Kidney (tissue), 13 donors: ENCODE measurements at regions not wholly inside any gene's neighbourhood (a gene's known extent, or its start where the extent isn't known, plus 50 kb on each side); places are given as distances from the start of the nearest gene placed in this dataset.

Source experiments
- DNase-seq, 5 donors: peaks; one replicate each; pipeline ENCODE4 v3.0.0-alpha.2; 2013 to 2020
- FAIRE-seq: peaks from 2 replicates; lab custom pipeline; 2012; peaks lifted over from hg19 to GRCh38; lab: Jason Lieb, UNC
- H3K27ac ChIP-seq, 2 donors: one replicate each; pipeline ENCODE4 v1.7.0; 2013; ENCODE audit warnings: low read depth in 2 of 2, low read length in 2 of 2, inconsistent platforms in 1 of 2
- H3K27me3 ChIP-seq: one replicate; pipeline ENCODE4 v1.7.1; 2013; ENCODE audit warnings: low read length, inconsistent platforms; ENCODE audit not compliant: control insufficient read depth, insufficient read depth
- H3K36me3 ChIP-seq, 3 donors: one replicate each; pipeline versions ENCODE4 v1.7.0 to v1.7.1; 2013; ENCODE audit warnings: low read length in 3 of 3, control low read depth in 1 of 3, inconsistent platforms in 1 of 3; ENCODE audit not compliant: insufficient read depth in 3 of 3, control insufficient read depth in 2 of 3
- H3K4me1 ChIP-seq, 3 donors: one replicate each; pipeline versions ENCODE4 v1.7.0 to v1.7.1; 2013; ENCODE audit warnings: low read length in 3 of 3, inconsistent platforms in 1 of 3, low read depth in 1 of 3; ENCODE audit not compliant: control insufficient read depth in 2 of 3, insufficient read depth in 2 of 3
- H3K4me3 ChIP-seq, 3 donors: one replicate each; pipeline versions ENCODE4 v1.7.0 to v1.8.1; 2013; ENCODE audit warnings: low read length in 3 of 3, control low read depth in 1 of 3, inconsistent platforms in 1 of 3
- H3K9ac ChIP-seq, 3 donors: one replicate each; pipeline versions ENCODE4 v1.7.0 to v1.7.1; 2013; ENCODE audit warnings: low read length in 3 of 3, control low read depth in 1 of 3, inconsistent platforms in 1 of 3
- H3K9me3 ChIP-seq, 3 donors: one replicate each; pipeline versions ENCODE4 v1.7.0 to v1.7.1; 2013; ENCODE audit warnings: low read length in 3 of 3, control low read depth in 1 of 3, inconsistent platforms in 1 of 3; ENCODE audit not compliant: control insufficient read depth in 2 of 3, insufficient read depth in 1 of 3
- intact Hi-C: fragments of 100-400 bp; cut with DNase I; formaldehyde crosslinking; loops from one replicate; pipeline ENCODE4 v1.11.1; 2022
- TF ChIP-seq, protein P1 (sequence below): IDR thresholded peaks from 3 replicates; pipeline ENCODE4 v1.5.1; 2012; ENCODE audit warnings: mild to moderate bottlenecking, moderate library complexity, borderline replicate concordance; ENCODE audit not compliant: insufficient read depth; ENCODE audit errors: extremely low read depth
- donor health status: control.
- donor health status: control.
- donor health status: control.
- donor health status: control.
- donor health status: control.
- donor health status: DM: yes; HTN: yes; CAD: no.
- donor health status: Normal renal cell carcinoma (clear cell type).

- Histone ChIP-seq H3K9ac (no peak overlapping the region), H3K4me3 (no peak overlapping the region), H3K36me3 (no peaks in the 10 kb centered on the region), H3K9me3 (no peaks in the 10 kb centered on the region), H3K27ac (no peak overlapping the region), H3K27me3 (no peaks in the 10 kb centered on the region), H3K4me1 (peaks cover 0 to 9% (median 0%) of the 10 kb centered on the region in 3 donors)
- no peak for FAIRE-seq
- intact Hi-C loops: no loop called here
- DNase-seq: peak; percentile 75 to 85 (median 83)
- TF ChIP-seq, protein P1, sequence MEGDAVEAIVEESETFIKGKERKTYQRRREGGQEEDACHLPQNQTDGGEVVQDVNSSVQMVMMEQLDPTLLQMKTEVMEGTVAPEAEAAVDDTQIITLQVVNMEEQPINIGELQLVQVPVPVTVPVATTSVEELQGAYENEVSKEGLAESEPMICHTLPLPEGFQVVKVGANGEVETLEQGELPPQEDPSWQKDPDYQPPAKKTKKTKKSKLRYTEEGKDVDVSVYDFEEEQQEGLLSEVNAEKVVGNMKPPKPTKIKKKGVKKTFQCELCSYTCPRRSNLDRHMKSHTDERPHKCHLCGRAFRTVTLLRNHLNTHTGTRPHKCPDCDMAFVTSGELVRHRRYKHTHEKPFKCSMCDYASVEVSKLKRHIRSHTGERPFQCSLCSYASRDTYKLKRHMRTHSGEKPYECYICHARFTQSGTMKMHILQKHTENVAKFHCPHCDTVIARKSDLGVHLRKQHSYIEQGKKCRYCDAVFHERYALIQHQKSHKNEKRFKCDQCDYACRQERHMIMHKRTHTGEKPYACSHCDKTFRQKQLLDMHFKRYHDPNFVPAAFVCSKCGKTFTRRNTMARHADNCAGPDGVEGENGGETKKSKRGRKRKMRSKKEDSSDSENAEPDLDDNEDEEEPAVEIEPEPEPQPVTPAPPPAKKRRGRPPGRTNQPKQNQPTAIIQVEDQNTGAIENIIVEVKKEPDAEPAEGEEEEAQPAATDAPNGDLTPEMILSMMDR: no peak
These were observed 62.8 kb upstream of the MYL10 start for GRCh38 chr7:101691822-101692384.

DNA sequence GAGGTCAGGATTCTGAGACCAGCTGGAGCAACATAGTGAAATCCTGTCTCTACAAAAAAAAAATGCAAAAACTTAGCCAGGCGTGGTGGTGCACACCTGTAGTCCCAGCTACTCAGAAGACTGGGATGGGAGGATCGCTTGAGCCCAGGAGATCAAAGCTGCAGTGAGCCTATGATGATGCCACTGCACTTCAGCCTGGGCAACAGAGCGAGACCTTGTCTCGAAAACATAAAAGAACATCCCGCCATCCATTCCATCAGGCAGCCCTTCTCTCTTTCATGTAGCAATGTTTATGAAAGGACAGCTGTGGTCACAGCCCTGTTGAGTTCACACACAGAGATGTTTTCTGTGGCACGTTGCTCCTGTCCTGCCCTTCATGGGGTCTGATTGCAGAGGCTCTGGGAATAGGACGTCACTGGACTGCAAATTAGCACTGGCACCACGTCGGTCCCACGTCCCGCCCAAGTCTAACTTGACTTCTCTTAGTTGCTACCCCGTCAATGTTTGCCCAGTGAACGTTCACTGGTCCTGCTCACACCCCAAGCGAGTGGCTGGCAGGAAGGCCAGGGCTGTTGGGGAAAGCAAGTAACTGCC lies 64.5 kb upstream of the MYL10 start:
- no peak overlapping the region for H3K4me3 ChIP-seq
- no peaks in the 10 kb centered on the region for H3K27me3 ChIP-seq
- DNase-seq (peak in 3 of 5 donors; percentile 35 to 49 (median 38)), FAIRE-seq (no peak)
- H3K9me3 ChIP-seq: no peaks in the 10 kb centered on the region
- no peaks in the 10 kb centered on the region for H3K36me3 ChIP-seq
- no peak overlapping the region for H3K27ac ChIP-seq
- intact Hi-C loops: no loop called here
- peaks cover 0 to 5% (median 0%) of the 10 kb centered on the region in 3 donors for H3K4me1 ChIP-seq
- TF ChIP-seq, protein P1: no peak
- no peak overlapping the region for H3K9ac ChIP-seq

GRCh38 chr7:101698964-101699363 lies 69.9 kb upstream of the MYL10 start:
- TF ChIP-seq, protein P1: no peak
- Histone ChIP-seq H3K4me3 (no peak overlapping the region), H3K36me3 (no peaks in the 10 kb centered on the region), H3K4me1 (no peaks in the 10 kb centered on the region), H3K27ac (no peak overlapping the region), H3K27me3 (no peaks in the 10 kb centered on the region), H3K9ac (no peak overlapping the region), H3K9me3 (no peaks in the 10 kb centered on the region)
- no peak for FAIRE-seq
- DNase-seq: no peak
- intact Hi-C loops: no loop called here

GRCh38 chr7:101699399-101699798 lies 70.3 kb upstream of the MYL10 start:
- intact Hi-C loops: no loop called here

More at GRCh38 chr7:101699399-101699798, 70.3 kb upstream of the MYL10 start:
- H3K9ac ChIP-seq: no peak overlapping the region
- TF ChIP-seq, protein P1: no peak
- no peaks in the 10 kb centered on the region for H3K9me3 ChIP-seq
- no peak overlapping the region for H3K27ac ChIP-seq
- no peak for FAIRE-seq
- no peaks in the 10 kb centered on the region for H3K4me1 ChIP-seq
- H3K36me3 ChIP-seq: no peaks in the 10 kb centered on the region
- H3K4me3 ChIP-seq: no peak overlapping the region
- no peaks in the 10 kb centered on the region for H3K27me3 ChIP-seq
- no peak for DNase-seq
